HEK293 (cell line): ENCODE measurements at regions not wholly inside any gene's neighbourhood (a gene's known extent, or its start where the extent isn't known, plus 50 kb on each side); places are given as distances from the start of the nearest gene placed in this dataset.

Experiments used
- CTCF ChIA-PET: fragments of 350-600 bp; formaldehyde crosslinking; extraction: SDS; loops from one replicate; lab custom pipeline; 2021; ENCODE audit warnings: antibody characterized with exemption; lab: Yijun Ruan, JAX
- POLR2A ChIA-PET: fragments of 300-600 bp; formaldehyde crosslinking; extraction: SDS; loops from one replicate; lab custom pipeline; 2020; ENCODE audit warnings: antibody characterized with exemption, inconsistent platforms; lab: Yijun Ruan, JAX
- H3K27ac ChIP-seq: fragments of 200-500 bp; sonication (Bioruptor generic); 2 replicates; pipeline ENCODE4 v1.5.1; 2014; ENCODE audit warnings: low read depth, low read length, control low read depth, inconsistent platforms; ENCODE audit errors: extremely low read depth
- H3K36me3 ChIP-seq, 2 experiments: fragments of 200-500 bp in 1 of 2; sonication (Bioruptor generic) in 1 of 2; 1 replicate in 1 of 2; 2 replicates in 1 of 2; pipeline ENCODE4 v1.5.1; 2014 to 2017; ENCODE audit warnings: inconsistent platforms in 2 of 2, low read length in 2 of 2; ENCODE audit not compliant: control insufficient read depth in 2 of 2, insufficient read depth in 1 of 2
- H3K4me1 ChIP-seq: fragments of 200-500 bp; sonication (Bioruptor generic); 2 replicates; pipeline ENCODE4 v1.5.1; 2014; ENCODE audit warnings: mild to moderate bottlenecking, low read length, inconsistent platforms; ENCODE audit not compliant: control insufficient read depth, insufficient read depth
- H3K4me3 ChIP-seq: 2 replicates; pipeline ENCODE4 v1.5.1; 2011; ENCODE audit warnings: low read depth, mild to moderate bottlenecking, control low read depth, low read length, moderate library complexity
- H3K9me3 ChIP-seq: fragments of 200-500 bp; sonication (Bioruptor generic); 2 replicates; pipeline ENCODE4 v1.5.1; 2014; ENCODE audit warnings: low read depth, low read length, inconsistent platforms; ENCODE audit not compliant: control insufficient read depth, insufficient read depth
- HOXA7 ChIP-seq: sonication (generic); formaldehyde crosslinking; IDR thresholded peaks from 2 replicates; pipeline ENCODE4 v1.8.1; 2022; ENCODE audit warnings: missing genetic modification reagents, borderline replicate concordance
- SETDB1 ChIP-seq: IDR thresholded peaks from one replicate; pipeline ENCODE4 v1.6.1; 2017; ENCODE audit warnings: mild to moderate bottlenecking, low read length, moderate library complexity, mixed read lengths; ENCODE audit not compliant: insufficient read length
- TCF7L2 ChIP-seq: IDR thresholded peaks from 2 replicates; pipeline ENCODE4 v1.6.1; 2011; ENCODE audit warnings: low read depth, mild to moderate bottlenecking, inconsistent platforms, low read length, moderate library complexity, borderline replicate concordance
- ZBTB1 ChIP-seq: fragments of 450-650 bp; formaldehyde crosslinking; IDR thresholded peaks from 2 replicates; pipeline ENCODE4 v1.5.1; 2016; ENCODE audit warnings: missing biosample characterization, missing genetic modification characterization
- ZEB2 ChIP-seq: fragments of 450-650 bp; formaldehyde crosslinking; IDR thresholded peaks from 2 replicates; pipeline ENCODE4 v1.5.1; 2016; ENCODE audit warnings: missing biosample characterization, missing genetic modification characterization
- ZIC2 ChIP-seq: fragments of 450-650 bp; formaldehyde crosslinking; IDR thresholded peaks from 2 replicates; pipeline ENCODE4 v1.5.1; 2016; ENCODE audit warnings: missing biosample characterization, missing genetic modification characterization
- ZNF112 ChIP-seq: fragments of 450-650 bp; formaldehyde crosslinking; IDR thresholded peaks from 2 replicates; pipeline ENCODE4 v1.5.0; 2017; ENCODE audit warnings: missing biosample characterization, missing genetic modification characterization
- ZNF132 ChIP-seq: fragments of 450-650 bp; formaldehyde crosslinking; IDR thresholded peaks from 2 replicates; pipeline ENCODE4 v1.5.1; 2017; ENCODE audit warnings: missing biosample characterization, missing genetic modification characterization, borderline replicate concordance
- ZNF174 ChIP-seq: fragments of 450-650 bp; formaldehyde crosslinking; IDR thresholded peaks from 2 replicates; pipeline ENCODE4 v1.5.0; 2017; ENCODE audit warnings: missing biosample characterization, mild to moderate bottlenecking, missing genetic modification characterization
- ZNF37A ChIP-seq: fragments of 450-650 bp; IDR thresholded peaks from 2 replicates; pipeline ENCODE4 v1.5.1; 2018; ENCODE audit warnings: missing biosample characterization, missing genetic modification characterization
- ZNF473 ChIP-seq: fragments of 450-650 bp; formaldehyde crosslinking; IDR thresholded peaks from 2 replicates; pipeline ENCODE4 v1.5.1; 2017; ENCODE audit warnings: missing biosample characterization, missing genetic modification characterization
- ZNF514 ChIP-seq: fragments of 450-650 bp; formaldehyde crosslinking; IDR thresholded peaks from 2 replicates; pipeline ENCODE4 v1.5.1; 2016; ENCODE audit warnings: missing biosample characterization, missing genetic modification characterization
- ZNF529 ChIP-seq: fragments of 450-650 bp; formaldehyde crosslinking; IDR thresholded peaks from 2 replicates; pipeline ENCODE4 v1.5.1; 2017; ENCODE audit warnings: missing genetic modification characterization, missing biosample characterization; ENCODE audit not compliant: insufficient replicate concordance
- ZNF544 ChIP-seq: fragments of 450-650 bp; formaldehyde crosslinking; IDR thresholded peaks from 2 replicates; pipeline ENCODE4 v1.5.0; 2017; ENCODE audit warnings: missing biosample characterization, missing genetic modification characterization
- ZNF558 ChIP-seq: fragments of 450-650 bp; formaldehyde crosslinking; IDR thresholded peaks from 2 replicates; pipeline ENCODE4 v1.5.1; 2016; ENCODE audit warnings: missing biosample characterization, missing genetic modification characterization
- ZNF596 ChIP-seq: fragments of 450-650 bp; IDR thresholded peaks from 2 replicates; pipeline ENCODE4 v1.5.0; 2018; ENCODE audit warnings: missing biosample characterization, mild to moderate bottlenecking, missing genetic modification characterization, moderate library complexity
- ZNF621 ChIP-seq: fragments of 450-650 bp; formaldehyde crosslinking; IDR thresholded peaks from 2 replicates; pipeline ENCODE4 v1.5.1; 2017; ENCODE audit warnings: missing biosample characterization, missing genetic modification characterization
- ZSCAN16 ChIP-seq: fragments of 450-650 bp; formaldehyde crosslinking; IDR thresholded peaks from 2 replicates; pipeline ENCODE4 v1.5.1; 2016; ENCODE audit warnings: missing biosample characterization, missing genetic modification characterization
- TF ChIP-seq, protein P1 (sequence below): fragments of 450-650 bp; formaldehyde crosslinking; IDR thresholded peaks from 2 replicates; pipeline ENCODE4 v1.5.1; 2016; ENCODE audit warnings: missing biosample characterization, missing genetic modification characterization, borderline replicate concordance
- TF ChIP-seq, protein P2 (sequence below): fragments of 450-650 bp; formaldehyde crosslinking; optimal IDR thresholded peaks from 2 replicates; pipeline ENCODE3; 2016; ENCODE audit warnings: missing biosample characterization, mild to moderate bottlenecking, missing genetic modification characterization
- TF ChIP-seq, protein P3 (sequence below): fragments of 450-650 bp; formaldehyde crosslinking; IDR thresholded peaks from 2 replicates; pipeline ENCODE4; 2016; ENCODE audit warnings: missing biosample characterization, missing genetic modification characterization
- TF ChIP-seq, protein P4 (sequence below): fragments of 450-650 bp; formaldehyde crosslinking; IDR thresholded peaks from 2 replicates; pipeline ENCODE4 v1.5.1; 2016; ENCODE audit warnings: missing biosample characterization, missing genetic modification characterization
- TF ChIP-seq, protein P5 (sequence below): fragments of 450-650 bp; formaldehyde crosslinking; IDR thresholded peaks from 2 replicates; pipeline ENCODE4 v1.5.1; 2016; ENCODE audit warnings: missing biosample characterization, missing genetic modification characterization, low read depth
- TF ChIP-seq, protein P6 (sequence below): fragments of 450-650 bp; formaldehyde crosslinking; IDR thresholded peaks from 2 replicates; pipeline ENCODE4 v1.5.1; 2016; ENCODE audit warnings: missing biosample characterization, missing genetic modification characterization

DNA sequence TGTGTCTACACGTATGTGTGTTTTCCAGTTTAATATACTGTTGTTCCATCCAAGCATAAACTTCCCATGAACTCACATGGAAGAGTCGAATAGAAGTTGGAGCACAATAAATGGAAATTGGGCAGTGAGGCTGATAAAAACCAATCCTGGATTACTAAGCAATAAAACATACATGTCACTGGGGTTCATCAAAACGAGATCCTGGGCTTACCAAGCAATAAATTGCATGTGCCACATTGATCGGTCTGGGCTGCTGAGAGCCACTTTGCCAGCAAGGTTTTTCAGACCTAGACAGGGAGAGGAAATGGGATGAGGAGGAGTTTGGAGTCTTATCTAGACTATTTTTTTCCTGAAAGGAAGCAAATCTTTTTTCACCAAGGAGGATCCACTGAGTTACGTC, 322.3 kb upstream of the C16orf82 start (continued):
- TF ChIP-seq ZNF621 (no peak), ZNF37A (tag by site-specific recombination) (no peak), ZEB2 (tag by site-specific recombination) (no peak), ZNF558 (tag by site-specific recombination) (no peak)
- TF ChIP-seq, protein P1, sequence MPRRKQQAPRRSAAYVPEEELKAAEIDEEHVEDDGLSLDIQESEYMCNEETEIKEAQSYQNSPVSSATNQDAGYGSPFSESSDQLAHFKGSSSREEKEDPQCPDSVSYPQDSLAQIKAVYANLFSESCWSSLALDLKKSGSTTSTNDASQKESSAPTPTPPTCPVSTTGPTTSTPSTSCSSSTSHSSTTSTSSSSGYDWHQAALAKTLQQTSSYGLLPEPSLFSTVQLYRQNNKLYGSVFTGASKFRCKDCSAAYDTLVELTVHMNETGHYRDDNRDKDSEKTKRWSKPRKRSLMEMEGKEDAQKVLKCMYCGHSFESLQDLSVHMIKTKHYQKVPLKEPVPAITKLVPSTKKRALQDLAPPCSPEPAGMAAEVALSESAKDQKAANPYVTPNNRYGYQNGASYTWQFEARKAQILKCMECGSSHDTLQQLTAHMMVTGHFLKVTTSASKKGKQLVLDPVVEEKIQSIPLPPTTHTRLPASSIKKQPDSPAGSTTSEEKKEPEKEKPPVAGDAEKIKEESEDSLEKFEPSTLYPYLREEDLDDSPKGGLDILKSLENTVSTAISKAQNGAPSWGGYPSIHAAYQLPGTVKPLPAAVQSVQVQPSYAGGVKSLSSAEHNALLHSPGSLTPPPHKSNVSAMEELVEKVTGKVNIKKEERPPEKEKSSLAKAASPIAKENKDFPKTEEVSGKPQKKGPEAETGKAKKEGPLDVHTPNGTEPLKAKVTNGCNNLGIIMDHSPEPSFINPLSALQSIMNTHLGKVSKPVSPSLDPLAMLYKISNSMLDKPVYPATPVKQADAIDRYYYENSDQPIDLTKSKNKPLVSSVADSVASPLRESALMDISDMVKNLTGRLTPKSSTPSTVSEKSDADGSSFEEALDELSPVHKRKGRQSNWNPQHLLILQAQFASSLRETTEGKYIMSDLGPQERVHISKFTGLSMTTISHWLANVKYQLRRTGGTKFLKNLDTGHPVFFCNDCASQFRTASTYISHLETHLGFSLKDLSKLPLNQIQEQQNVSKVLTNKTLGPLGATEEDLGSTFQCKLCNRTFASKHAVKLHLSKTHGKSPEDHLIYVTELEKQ, result no peak
- TF ChIP-seq, all 188 proteins: peak for 0

DNA sequence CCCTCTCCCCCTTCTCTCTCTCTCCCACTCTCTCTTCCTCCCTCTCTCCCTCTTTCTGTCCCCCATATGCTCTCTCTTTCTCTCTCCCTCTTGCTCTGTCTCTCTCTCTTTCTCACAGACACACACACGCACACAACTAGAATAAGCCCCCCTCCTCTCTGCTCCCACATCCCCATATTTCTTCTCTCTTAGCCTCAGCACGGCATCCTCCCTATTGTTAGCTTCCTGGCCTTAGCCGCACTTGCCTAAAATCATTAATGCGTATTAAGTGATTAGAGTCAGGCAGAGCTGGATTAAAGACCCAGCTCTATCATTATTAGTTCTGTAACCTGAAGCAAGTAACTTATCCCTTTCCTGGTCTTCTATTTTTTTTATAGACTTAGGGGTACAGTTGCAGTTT, 319.0 kb upstream of the C16orf82 start:
- H3K36me3 ChIP-seq, result no peaks in the 10 kb centered on the region
- no peak overlapping the region for H3K27ac ChIP-seq
- no peak for TF ChIP-seq ZNF529
- no peak for TF ChIP-seq ZNF514 (tag by site-specific recombination)
- TF ChIP-seq SETDB1, result no peak
- TF ChIP-seq, protein P2, sequence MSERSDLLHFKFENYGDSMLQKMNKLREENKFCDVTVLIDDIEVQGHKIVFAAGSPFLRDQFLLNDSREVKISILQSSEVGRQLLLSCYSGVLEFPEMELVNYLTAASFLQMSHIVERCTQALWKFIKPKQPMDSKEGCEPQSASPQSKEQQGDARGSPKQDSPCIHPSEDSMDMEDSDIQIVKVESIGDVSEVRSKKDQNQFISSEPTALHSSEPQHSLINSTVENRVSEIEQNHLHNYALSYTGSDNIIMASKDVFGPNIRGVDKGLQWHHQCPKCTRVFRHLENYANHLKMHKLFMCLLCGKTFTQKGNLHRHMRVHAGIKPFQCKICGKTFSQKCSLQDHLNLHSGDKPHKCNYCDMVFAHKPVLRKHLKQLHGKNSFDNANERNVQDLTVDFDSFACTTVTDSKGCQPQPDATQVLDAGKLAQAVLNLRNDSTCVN (tag by site-specific recombination), result no peak
- no peak for TF ChIP-seq ZNF596 (tag by site-specific recombination)
- no peak for TF ChIP-seq ZNF174 (tag by site-specific recombination)
- no peak for TF ChIP-seq ZNF473 (tag by site-specific recombination)
- TF ChIP-seq ZIC2 (tag by site-specific recombination), result no peak
- TF ChIP-seq, protein P3, sequence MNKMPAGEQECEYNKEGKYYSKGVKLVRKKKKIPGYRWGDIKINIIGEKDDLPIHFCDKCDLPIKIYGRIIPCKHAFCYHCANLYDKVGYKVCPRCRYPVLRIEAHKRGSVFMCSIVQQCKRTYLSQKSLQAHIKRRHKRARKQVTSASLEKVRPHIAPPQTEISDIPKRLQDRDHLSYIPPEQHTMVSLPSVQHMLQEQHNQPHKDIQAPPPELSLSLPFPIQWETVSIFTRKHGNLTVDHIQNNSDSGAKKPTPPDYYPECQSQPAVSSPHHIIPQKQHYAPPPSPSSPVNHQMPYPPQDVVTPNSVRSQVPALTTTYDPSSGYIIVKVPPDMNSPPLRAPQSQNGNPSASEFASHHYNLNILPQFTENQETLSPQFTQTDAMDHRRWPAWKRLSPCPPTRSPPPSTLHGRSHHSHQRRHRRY, result no peak
- no peak for TF ChIP-seq TCF7L2
- TF ChIP-seq, all 188 proteins: peak for 0
- ChIA-PET CTCF (no interaction called here), POLR2A (no interaction called here)
- Histone ChIP-seq H3K4me1 (no peaks in the 10 kb centered on the region), H3K4me3 (no peak overlapping the region), H3K9me3 (no peaks in the 10 kb centered on the region)

DNA sequence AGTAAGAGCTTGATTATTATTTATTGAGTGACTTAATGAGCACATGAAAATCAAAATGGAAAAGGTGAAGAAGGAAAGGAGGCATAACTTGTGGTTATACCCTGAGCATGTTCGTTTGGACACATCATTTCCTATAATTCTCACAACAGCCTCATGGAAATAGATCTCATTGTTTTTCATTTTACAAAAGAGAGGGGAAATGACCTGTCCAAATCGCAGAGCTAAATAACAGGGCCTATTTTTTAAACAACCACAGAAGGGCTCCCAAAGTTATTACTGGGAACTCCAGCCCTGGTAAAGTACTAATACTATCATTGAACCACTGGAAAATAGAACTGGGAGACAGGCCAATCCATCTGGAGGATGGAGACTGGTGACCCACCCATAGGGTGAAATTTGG, 317.7 kb upstream of the C16orf82 start:
- H3K36me3 ChIP-seq, result no peaks in the 10 kb centered on the region
- H3K9me3 ChIP-seq, result no peaks in the 10 kb centered on the region
- POLR2A ChIA-PET, result no interaction called here
- H3K4me3 ChIP-seq, result no peak overlapping the region
- no peaks in the 10 kb centered on the region for H3K4me1 ChIP-seq
- no peak overlapping the region for H3K27ac ChIP-seq
- CTCF ChIA-PET, result no interaction called here
- TF ChIP-seq ZNF544 (tag by site-specific recombination) (no peak), ZNF132 (tag by site-specific recombination) (no peak), HOXA7 (CRISPR knock-in tag) (no peak), ZSCAN16 (tag by site-specific recombination) (no peak), ZBTB1 (tag by site-specific recombination) (no peak), ZNF112 (no peak), ZNF174 (tag by site-specific recombination) (no peak)
- TF ChIP-seq, protein P4, sequence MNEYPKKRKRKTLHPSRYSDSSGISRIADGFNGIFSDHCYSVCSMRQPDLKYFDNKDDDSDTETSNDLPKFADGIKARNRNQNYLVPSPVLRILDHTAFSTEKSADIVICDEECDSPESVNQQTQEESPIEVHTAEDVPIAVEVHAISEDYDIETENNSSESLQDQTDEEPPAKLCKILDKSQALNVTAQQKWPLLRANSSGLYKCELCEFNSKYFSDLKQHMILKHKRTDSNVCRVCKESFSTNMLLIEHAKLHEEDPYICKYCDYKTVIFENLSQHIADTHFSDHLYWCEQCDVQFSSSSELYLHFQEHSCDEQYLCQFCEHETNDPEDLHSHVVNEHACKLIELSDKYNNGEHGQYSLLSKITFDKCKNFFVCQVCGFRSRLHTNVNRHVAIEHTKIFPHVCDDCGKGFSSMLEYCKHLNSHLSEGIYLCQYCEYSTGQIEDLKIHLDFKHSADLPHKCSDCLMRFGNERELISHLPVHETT, result no peak
- TF ChIP-seq, protein P5, sequence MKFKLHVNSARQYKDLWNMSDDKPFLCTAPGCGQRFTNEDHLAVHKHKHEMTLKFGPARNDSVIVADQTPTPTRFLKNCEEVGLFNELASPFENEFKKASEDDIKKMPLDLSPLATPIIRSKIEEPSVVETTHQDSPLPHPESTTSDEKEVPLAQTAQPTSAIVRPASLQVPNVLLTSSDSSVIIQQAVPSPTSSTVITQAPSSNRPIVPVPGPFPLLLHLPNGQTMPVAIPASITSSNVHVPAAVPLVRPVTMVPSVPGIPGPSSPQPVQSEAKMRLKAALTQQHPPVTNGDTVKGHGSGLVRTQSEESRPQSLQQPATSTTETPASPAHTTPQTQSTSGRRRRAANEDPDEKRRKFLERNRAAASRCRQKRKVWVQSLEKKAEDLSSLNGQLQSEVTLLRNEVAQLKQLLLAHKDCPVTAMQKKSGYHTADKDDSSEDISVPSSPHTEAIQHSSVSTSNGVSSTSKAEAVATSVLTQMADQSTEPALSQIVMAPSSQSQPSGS, result no peak
- TF ChIP-seq, protein P6, sequence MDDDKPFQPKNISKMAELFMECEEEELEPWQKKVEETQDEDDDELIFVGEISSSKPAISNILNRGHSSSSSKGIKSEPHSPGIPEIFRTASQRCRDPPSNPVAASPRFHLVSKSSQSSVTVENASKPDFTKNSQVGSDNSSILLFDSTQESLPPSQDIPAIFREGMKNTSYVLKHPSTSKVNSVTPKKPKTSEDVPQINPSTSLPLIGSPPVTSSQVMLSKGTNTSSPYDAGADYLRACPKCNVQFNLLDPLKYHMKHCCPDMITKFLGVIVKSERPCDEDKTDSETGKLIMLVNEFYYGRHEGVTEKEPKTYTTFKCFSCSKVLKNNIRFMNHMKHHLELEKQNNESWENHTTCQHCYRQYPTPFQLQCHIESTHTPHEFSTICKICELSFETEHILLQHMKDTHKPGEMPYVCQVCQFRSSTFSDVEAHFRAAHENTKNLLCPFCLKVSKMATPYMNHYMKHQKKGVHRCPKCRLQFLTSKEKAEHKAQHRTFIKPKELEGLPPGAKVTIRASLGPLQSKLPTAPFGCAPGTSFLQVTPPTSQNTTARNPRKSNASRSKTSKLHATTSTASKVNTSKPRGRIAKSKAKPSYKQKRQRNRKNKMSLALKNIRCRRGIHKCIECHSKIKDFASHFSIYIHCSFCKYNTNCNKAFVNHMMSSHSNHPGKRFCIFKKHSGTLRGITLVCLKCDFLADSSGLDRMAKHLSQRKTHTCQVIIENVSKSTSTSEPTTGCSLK (tag by site-specific recombination), result no peak
